ENCODE measurements at regions not wholly inside any gene's neighbourhood (a gene's known extent, or its start where the extent isn't known, plus 50 kb on each side); places are given as distances from the start of the nearest gene placed in this dataset.

GRCh38 chr2:144675331-144675730 lies 155.4 kb upstream of the ZEB2 start:
- DNase-seq (ENCODE audit: low read depth): no peak
- H3K4me3 ChIP-seq (ENCODE audit: low read depth, low read length): no peak overlapping the region

- no peak overlapping the region for H3K4me3 ChIP-seq (ENCODE audit: low read depth, low read length)
These were observed 154.2 kb upstream of the ZEB2 start for GRCh38 chr2:144674071-144674470.

GRCh38 chr2:144673456-144673855 lies 153.5 kb upstream of the ZEB2 start:
- H3K4me3 ChIP-seq (ENCODE audit: low read depth, low read length): no peak overlapping the region
- no peak for DNase-seq (ENCODE audit: low read depth)

More at GRCh38 chr2:144674071-144674470, 154.2 kb upstream of the ZEB2 start:
- no peak for DNase-seq (ENCODE audit: low read depth)

GRCh38 chr2:144671695-144672455 lies 152.0 kb upstream of the ZEB2 start:
- DNase-seq (ENCODE audit: low read depth): no peak
- no peak overlapping the region for H3K4me3 ChIP-seq (ENCODE audit: low read depth, low read length)

- H3K4me3 ChIP-seq (ENCODE audit: low read depth, low read length): no peak overlapping the region
- DNase-seq (ENCODE audit: low read depth): no peak
These were observed 150.8 kb upstream of the ZEB2 start for GRCh38 chr2:144670738-144671137.

- H3K4me3 ChIP-seq (ENCODE audit: low read depth, low read length): no peak overlapping the region
- DNase-seq (ENCODE audit: low read depth): no peak
These were observed 150.2 kb upstream of the ZEB2 start for GRCh38 chr2:144670080-144670479.

- DNase-seq (ENCODE audit: low read depth): no peak
- H3K4me3 ChIP-seq (ENCODE audit: low read depth, low read length): no peak overlapping the region
These were observed 149.5 kb upstream of the ZEB2 start for GRCh38 chr2:144669196-144669987.

GRCh38 chr2:144668493-144669110 lies 148.7 kb upstream of the ZEB2 start:
- DNase-seq (ENCODE audit: low read depth): no peak
- H3K4me3 ChIP-seq (ENCODE audit: low read depth, low read length): no peak overlapping the region

- no peak for DNase-seq (ENCODE audit: low read depth)
- H3K4me3 ChIP-seq (ENCODE audit: low read depth, low read length): no peak overlapping the region
These were observed 146.1 kb upstream of the ZEB2 start for GRCh38 chr2:144666032-144666431.

GRCh38 chr2:144663207-144663606 lies 143.3 kb upstream of the ZEB2 start:
- H3K4me3 ChIP-seq (ENCODE audit: low read depth, low read length): no peak overlapping the region
- no peak for DNase-seq (ENCODE audit: low read depth)

- DNase-seq (ENCODE audit: low read depth): no peak
- H3K4me3 ChIP-seq (ENCODE audit: low read depth, low read length): no peak overlapping the region
These were observed 140.8 kb upstream of the ZEB2 start for GRCh38 chr2:144660518-144661316.

GRCh38 chr2:144659731-144660275 lies 139.9 kb upstream of the ZEB2 start:
- H3K4me3 ChIP-seq (ENCODE audit: low read depth, low read length): no peak overlapping the region
- peak; percentile 98 for DNase-seq (ENCODE audit: low read depth)

GRCh38 chr2:144654523-144654922 lies 134.6 kb upstream of the ZEB2 start:
- H3K4me3 ChIP-seq (ENCODE audit: low read depth, low read length): no peak overlapping the region
- DNase-seq (ENCODE audit: low read depth): no peak

- no peak for DNase-seq (ENCODE audit: low read depth)
- H3K4me3 ChIP-seq (ENCODE audit: low read depth, low read length): no peak overlapping the region
These were observed 131.0 kb upstream of the ZEB2 start for GRCh38 chr2:144650907-144651306.

- DNase-seq (ENCODE audit: low read depth): no peak
- H3K4me3 ChIP-seq (ENCODE audit: low read depth, low read length): no peak overlapping the region
These were observed 129.0 kb upstream of the ZEB2 start for GRCh38 chr2:144648837-144649465.

- DNase-seq (ENCODE audit: low read depth): peak; percentile 56
- H3K4me3 ChIP-seq (ENCODE audit: low read depth, low read length): no peak overlapping the region
These were observed 125.3 kb upstream of the ZEB2 start for GRCh38 chr2:144645083-144645778.

- DNase-seq (ENCODE audit: low read depth): no peak
- no peak overlapping the region for H3K4me3 ChIP-seq (ENCODE audit: low read depth, low read length)
These were observed 124.6 kb upstream of the ZEB2 start for GRCh38 chr2:144644549-144644948.

GRCh38 chr2:144643537-144644336 lies 123.8 kb upstream of the ZEB2 start:
- no peak for DNase-seq (ENCODE audit: low read depth)
- H3K4me3 ChIP-seq (ENCODE audit: low read depth, low read length): no peak overlapping the region

All from skeletal muscle cell (primary cell).